Hippocampal formation (tissue), 2 donors: ENCODE measurements at regions not wholly inside any gene's neighbourhood (a gene's known extent, or its start where the extent isn't known, plus 50 kb on each side); places are given as distances from the start of the nearest gene placed in this dataset.
"Not testable (repeated sequence)": the region's sequence is repeated elsewhere in the genome, so short reads cannot be mapped to it uniquely, and the experiment has no call there.

ENCODE experiments used
- DNase-seq, 2 donors: peaks; one replicate each; lab custom pipeline; 2025; lab: John Stamatoyannopoulos, UW

DNA sequence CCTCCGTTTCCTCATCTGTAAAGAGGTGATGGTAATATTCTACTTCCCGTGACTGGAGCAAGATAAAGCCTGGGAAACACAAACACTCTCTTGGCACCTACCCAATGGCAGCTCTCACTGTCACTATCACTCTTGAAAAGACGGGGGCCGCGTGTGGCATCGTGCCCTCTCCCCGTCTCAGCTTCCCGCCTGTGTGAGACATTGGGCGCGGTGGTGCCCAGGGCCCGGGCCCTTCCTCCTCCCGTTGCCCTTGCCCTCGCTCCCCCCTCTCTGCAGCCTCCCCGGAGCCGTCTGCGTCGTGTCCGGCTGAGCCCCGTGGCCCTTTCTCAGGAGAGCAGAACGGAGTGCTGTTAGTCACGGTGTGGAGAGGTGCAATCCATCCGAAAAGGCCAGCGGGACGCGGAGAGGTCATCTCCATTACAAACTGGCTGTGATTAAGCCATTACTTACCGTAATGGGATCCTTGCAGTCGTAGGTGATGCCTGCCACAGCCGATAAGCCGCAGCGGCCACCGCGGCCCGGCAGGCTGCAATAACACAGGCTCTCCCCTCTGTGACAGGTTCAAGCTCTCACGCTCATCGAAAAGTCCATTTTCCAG, 156.4 kb upstream of the ZC3H12A start:
- DNase-seq, result no peak

DNA sequence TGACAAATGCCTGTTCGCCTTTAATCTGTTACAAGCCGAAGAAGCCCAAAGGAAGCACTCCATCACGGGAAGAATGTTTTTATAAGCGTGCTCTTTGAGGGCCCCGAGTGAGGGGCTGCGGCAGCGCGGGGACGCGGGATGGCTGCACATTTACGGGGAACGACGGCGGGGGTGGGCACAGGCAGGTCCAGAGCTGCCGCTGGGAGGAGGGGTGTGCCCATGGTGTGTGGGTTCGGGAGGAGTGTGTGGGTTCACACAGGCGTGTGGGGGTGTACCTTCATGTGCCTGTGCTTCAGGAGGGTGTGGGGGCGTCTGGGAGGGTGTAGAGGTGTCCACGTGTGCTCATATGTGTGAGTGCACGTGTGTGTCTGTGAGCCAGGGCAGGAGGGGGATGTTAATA, 155.9 kb upstream of the ZC3H12A start:
- no peak for DNase-seq

DNA sequence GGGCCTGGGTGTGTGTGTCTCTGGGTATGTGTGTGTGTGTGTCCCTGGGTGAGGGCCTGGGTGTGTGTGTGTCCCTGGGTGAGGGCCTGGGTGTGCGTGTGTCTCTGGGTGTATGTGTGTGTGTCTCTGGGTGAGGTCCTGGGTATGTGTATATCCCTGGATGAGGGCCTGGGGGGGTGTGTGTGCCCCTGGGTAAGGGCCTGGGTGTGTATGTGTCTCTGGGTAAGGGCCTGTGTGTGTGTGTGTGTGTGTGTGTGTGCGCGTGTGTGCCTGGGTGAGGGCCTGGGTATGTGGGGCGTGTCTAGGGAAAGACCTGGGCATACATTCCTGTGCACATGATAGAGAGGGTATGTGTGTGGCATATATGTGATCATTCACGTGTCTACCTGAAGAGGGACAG, 155.1 kb upstream of the ZC3H12A start:
- no peak for DNase-seq

DNA sequence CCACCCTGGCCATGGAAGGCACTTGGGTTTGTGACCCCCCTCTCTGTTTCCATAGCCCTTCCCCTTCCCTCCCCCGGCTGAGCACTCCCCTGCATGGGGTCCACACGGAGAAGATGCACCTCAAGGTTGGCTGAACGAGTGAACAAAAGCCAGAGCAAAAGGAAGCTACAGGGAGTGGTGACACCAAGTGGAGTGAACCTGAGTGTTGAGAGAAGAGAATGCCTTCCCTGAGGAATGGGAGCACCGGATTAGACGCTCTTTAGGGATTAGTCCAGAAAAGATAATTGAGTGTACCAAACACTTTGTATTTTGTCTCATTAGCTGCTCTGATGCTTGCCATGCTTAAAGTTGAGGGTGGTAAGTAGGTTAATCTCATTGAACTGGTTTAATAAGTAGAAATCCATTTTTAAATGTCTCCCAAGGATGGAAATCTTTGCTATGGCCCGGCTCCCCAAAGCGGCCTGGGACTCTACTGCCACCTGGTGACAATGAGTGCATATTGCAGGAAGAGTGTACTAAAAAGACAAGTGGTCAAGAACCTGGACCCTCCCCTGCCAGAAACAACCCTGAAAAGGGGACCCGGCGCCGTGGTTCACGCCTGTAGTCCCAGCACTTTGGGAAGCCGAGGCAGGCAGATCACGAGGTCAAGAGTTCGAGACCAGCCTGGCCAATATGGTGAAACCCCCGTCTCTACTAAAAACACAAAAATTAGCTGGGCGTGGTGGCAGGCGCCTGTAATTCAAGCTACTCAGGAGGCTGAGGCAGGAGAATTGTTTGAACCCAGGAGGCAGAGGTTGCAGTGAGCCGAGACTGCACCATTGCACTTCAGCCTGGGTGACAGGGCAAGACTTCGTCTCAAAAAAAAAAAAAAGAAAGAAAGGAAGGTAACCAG, 150.6 kb upstream of the ZC3H12A start:
- DNase-seq, result no peak

DNA sequence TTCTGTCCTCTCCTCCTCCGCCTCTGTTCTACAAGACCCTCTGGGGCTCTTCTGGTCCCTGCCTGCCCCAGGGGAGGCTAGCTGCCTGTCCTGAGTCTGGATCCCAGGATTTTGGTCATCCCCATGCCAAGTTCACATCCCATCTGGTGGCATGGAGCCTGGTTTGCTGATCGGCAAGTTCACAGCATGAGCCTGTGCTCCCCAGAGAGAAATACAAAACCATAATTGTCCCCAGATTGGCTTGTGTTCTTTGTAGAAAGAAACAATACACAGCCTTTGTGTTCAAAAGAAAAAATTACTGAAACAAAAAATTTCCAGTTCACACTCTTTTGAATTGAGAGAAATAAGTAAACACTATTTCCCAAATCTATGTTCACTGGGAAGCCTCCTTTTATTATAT, 149.4 kb upstream of the ZC3H12A start:
- peak; percentile 60 to 90 for DNase-seq

DNA sequence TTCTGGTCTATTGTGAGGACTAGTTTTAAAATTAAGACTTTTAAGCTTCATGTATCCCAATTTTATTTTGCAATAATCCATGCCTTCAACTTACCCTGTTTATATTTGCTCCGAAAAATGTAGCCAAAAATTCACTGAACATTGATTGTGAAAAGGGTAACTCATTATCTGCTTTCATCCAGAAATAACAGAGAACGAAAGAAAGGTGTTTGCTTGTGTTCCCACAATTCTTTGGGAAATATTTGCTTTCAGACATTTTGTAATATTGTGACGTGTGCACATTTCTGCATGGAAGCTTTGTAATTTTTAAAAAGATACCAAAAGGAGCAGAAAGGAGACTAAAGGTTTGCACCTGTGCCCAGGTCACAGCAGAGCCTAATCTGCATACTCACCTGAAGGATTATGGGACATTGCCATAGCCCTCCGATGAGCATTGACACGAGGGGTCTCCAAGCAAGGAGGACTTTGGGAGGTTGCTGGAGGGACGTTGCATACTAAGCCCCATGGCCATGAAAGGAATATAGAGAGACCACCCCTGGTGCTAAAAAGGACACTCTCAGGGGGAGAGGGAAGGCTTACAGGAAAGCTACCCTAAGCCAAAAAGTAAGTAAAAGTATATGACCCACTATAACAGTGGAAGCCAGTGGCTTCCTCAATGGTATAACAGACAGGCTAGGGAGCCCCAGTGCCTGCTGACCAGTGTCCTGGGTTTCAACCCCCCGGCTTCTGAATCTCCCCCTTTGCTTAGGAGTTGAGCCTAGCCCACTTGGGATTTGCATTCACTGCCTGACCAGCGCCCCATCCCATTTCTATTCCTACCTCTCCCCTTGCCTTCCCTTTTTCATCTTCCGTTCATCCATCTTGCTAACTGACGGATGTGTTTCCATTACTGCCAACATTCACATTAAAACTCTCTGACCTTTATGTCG, 148.6 kb upstream of the ZC3H12A start:
- no peak for DNase-seq

DNA sequence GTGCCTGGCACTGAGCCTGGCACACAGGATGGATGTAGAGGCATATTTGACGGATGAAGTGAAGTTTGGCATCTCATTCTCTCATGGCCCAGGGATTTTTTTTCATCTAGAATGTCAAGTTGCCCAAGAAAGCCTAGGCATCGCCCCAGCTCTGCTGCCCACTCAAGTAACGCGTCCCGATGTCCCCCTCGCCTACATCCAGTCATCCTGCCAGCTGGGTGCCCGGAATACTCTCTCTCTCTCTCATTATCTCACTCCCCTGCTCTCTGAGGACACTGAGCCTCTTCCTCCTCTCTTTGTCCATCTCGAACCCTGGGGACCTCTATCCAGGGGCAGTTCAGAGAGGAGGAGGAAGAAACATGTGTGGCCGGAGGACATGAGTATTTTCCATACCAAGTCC, 142.3 kb upstream of the ZC3H12A start:
- DNase-seq, result no peak

DNA sequence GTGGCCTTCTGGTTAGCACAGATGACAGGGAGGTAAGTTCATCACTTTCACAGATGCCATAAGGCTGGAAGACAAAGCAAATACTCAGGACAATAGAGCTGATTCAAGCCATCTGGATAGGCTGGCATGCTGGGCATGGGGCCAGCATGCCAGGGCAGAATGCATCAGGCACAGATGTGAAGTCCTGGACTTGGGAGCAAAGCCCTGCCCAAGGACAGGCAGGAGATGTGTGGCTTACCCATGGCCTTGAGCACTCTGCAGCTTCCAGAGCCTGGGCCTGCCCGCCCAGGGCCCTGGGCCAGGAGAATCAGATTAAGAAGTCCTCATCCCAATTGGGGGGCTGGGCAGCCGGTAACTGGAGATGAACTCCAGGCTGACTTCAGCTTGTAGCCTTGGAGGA, 135.7 kb upstream of the ZC3H12A start:
- DNase-seq, result peak; percentile 62 to 71

DNA sequence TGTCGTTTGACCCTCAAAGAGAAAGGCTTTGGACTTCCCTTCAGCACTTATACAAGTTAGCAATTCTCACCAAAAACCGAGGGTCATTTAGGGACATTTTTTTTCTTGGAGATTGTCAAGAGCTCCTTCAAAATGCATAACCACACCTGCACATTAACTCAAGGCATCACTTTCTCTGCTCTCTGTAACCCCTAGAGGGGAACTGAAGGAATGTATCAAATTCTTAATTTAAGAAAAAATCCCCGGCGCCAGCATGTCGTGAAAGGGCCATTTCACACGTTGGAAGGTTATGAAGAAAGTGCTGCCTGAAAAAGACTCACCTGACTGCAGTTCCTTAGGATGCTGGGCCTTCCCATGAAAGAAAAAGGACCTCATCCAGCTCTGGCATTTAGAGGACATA, 131.6 kb upstream of the ZC3H12A start:
- DNase-seq, result no peak

DNA sequence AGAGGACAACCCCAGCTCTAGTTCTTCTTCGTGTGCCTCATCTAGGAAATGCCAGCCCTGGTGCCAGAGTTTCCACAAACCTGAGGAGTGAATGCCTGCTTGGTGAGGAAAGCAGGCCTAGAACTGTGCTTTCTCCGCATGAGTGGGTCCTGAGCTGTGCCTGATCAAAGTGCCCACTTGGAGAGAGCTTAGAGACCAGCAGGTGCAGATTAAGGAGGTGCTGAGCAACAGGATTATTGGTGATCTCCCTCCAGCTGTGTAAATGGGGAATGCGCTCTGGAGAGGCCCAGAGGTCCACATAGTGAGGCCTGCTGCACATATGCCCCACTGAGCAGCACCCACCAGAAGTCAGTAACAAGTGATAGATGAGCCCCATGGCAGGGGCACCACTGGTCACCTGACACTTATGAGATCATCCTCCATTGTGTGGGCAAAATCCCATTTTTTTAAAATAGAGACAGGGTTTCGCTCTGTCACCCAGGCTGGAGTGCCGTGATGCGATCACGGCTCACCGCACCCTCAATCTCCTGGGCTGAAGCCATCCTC, 127.2 kb upstream of the ZC3H12A start:
- no peak for DNase-seq

DNA sequence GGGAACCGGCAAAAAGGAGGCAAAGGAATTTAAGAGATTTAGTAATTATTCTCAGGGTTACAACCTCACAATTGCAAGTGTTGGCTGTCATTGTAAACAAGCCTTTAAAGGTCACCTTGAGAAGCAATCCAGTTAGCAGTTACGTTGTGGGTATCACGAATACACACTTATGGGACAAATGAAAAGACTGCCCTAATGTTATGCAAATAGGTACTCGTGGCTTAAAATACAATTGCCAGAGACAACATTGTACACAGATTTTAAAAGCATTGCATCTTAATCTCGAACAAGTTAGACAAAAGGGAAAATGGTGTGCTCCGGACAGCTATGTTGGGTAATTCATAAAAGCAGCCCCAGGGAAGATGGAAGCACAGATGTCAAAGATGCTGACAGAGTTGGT, 120.5 kb upstream of the ZC3H12A start:
- DNase-seq, result no peak

DNA sequence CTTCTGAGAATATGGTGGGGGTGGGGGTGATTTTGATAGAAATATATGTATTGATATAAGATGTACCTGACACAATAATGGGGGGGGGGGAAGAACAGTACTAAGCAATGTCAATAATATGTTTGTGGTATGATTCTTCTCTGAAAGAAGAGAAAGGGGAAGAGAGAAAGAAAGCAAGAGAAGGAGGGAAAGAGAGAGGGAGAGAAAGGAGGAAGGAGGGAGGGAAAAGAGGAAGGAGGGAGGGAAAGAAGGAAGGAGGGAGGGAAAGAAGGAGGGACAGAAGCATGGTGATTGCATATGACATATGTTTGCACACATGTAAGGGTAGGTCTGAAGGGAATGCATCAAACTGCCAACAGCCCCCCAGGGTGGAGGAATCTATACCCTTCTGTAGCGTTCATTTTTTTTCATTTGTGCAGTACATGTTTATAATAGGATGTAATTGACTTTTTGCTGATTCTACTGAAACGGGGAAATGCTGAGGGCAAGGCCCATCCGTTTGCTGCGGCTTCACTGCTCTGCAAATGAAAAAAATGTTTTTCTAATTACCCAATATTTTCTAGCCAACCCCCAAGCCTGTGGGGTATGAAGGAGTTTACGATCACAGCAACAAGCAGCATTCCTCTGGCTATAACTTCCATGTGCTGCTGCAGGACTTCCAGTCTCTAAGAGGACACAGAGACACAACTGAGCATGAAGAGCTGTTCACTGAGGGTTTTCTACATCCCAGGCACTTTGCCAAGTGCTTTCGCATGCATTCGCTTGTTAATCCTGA, 119.3 kb upstream of the ZC3H12A start:
- no peak for DNase-seq

DNA sequence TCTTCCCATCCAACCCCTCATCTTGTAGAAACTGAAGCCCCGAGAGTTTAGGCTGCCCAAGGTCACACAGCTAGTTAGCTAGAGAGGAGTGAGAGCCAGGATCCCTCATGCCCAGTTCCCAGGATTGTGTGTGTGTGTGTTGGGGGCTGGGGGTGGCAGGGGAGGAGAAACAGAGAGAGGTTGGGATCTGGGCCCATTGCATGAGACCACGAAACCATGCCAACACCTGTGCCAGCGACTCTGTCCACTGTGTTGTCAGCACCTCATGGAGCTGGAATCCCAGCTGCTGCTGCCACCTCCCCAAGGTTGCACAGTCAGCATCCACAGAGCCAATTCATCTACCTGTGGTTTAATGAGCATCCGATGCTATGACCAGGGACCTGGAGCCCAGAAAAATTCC, 115.4 kb upstream of the ZC3H12A start:
- DNase-seq, result no peak

DNA sequence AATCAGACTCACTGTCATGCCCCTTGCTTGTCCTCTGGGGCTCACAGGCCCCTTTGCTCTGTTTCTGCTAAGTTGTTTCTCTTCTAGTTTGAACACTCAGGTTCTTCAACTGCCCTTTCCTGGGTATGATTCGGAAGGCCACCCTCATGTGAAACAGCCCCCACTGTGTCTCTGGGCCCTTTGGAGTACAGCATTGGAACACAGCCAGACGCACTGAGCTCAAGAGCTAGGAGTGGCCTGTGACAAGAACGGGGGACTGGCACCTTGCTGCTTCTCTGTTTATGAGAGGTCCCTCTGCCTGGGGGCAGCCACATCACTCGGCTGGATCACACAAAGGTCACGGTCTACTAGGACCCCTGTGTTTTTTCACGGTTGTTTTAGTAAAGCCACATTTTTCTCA, 114.4 kb upstream of the ZC3H12A start:
- DNase-seq, result no peak

DNA sequence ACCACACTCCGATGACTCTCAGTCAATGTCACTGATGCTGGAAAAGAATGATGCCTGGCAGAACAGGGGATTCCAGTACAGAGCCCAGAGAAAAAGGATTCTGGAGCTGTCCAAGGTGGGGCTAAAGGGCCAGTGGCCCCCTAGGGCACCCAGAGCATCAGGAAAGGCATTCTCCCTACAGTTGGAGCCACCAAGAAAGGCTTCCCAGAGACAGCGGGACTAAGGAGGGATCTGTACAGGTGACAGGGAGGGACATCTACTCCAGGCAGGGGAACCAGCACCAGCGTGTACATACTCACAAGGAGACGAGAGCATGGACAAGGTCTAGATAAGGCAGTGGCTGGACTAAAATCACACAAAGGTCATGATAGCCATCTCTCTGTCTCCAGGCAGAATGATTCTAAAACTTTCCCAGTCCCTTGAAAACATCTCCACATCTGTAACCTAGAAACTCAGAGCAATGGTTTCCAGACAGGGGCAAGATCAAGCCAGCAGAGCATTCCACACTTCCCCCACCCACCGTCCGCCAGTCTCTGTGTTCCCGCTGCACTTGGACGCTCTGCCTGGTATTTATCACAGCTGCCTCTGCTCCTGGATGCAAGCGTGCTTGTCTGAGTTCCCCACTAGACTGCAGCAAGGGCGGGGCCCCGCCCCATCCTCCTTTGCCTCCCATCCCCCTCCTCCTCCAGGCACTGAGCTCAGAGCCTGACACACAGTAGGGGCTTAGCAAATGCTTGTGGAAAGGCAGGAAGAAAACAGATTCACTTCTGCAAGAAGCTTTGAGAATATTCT, 111.6 kb upstream of the ZC3H12A start:
- no peak for DNase-seq

DNA sequence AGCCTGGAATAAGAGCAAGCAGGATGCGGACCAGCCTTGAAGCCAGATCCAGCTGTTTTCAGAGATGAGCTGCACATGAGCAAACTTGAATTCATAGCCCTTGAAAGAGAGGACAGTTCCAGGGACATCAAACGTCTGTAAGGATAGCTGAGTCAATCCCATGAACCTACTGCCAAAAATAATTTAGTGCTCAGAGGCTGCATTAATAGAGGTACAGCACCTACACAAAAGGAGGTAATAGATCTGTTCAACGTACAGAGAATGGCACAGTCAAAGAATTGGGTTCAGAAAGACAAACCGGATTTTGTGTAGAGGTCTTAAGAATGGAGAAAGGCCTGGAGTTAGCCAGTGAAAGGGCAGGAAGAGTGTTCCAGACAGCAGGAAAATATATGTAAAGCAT, 110.8 kb upstream of the ZC3H12A start:
- no peak for DNase-seq

DNA sequence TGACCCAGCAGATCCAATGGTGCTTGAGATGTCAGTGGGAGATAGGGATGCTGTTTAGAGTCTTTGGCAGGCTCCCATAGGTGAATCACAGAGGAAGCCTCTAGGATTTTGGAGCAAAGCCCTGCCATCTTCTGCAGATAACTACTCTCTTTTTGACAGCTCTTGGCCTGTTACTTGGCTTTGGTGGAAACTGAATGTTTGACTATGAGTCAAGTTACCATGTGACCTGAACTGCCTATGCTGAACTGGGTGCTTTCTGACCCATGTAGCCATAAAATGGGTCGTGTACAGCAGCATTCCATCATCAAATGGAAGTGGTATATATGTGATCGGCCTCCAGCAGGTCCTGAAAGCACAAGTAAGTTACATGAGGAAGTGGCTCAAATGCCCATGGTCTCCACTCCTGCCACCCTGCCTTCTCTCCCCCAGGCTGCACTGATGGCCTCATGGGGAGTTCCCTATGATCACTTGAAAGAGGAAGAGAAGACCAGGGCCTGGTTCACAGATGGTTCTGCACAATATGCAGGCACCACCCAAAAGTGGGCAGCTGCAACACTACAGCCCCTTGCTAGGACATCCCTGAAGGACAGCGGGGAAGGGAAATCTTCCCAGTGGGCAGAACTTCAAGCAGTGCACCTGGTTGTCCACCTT, 105.6 kb upstream of the ZC3H12A start:
- DNase-seq, result not testable (repeated sequence)

DNA sequence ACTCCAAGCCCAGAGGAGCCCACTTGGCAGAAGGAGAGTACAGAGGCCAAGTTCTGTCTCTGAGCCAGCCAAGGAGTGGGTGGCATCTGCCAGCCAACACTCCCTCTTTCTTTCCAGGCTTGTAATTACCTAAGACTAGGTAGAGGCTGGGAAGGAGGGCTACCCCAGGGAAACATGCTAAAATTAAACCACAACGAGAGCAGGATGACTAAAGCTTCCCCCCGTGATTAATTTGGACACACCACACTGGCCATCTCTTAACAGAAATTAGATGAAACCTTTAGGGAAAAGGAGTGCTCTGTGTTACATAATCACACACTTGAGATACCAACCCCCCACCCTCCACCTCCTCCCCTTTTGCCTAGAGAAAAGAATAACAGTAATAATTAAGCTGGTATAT, 102.1 kb upstream of the ZC3H12A start:
- DNase-seq, result no peak

DNA sequence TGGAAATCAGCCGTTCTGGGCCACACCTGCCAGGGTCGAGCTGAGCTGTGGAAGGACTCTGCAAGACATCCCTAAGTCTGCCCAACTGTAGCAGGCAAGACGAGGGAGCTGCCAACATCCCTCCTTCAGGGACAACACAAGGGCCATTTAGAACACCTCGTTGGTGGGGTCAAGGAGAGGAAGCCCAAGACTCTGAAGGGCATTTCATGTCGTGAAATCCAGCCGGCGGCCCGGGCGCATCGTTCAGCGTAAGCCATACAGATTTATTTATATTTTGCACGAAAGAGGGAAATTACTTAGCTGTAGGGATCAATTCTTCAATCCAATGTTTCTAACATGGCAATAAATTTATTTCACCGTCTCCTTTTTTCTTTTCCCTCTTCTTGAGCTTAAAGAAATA, 101.7 kb upstream of the ZC3H12A start:
- no peak for DNase-seq

DNA sequence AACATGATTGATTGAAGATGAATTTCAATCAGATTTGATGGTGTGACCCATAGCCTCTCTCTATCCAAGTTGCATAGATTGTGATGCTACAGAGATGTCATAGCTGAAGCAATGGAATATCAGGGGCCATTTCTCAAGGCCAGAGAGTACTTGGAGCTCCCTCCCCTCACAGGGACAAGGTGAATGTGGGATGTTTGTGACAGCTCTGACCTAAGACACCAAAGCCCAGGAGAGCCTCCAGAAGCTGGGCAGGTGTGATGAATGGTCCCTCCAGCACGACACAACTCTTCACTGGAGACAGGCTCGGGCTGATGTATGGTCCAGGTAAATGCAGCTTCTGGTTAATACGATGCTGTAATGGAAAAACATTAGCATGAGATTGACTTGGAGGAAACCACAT, 101.0 kb upstream of the ZC3H12A start:
- no peak for DNase-seq
